Vagina (tissue), 2 donors: ENCODE measurements at regions not wholly inside any gene's neighbourhood (a gene's known extent, or its start where the extent isn't known, plus 50 kb on each side); places are given as distances from the start of the nearest gene placed in this dataset.
"Not testable (repeated sequence)": the region's sequence is repeated elsewhere in the genome, so short reads cannot be mapped to it uniquely, and the experiment has no call there.

Source experiments
- DNase-seq, 2 donors: peaks; one replicate each; pipeline ENCODE4 v3.0.0-alpha.2; 2017; ENCODE audit errors: extremely low spot score in 2 of 2
- H3K27ac ChIP-seq: fragments of 200-600 bp; sonication (generic); one replicate; pipeline ENCODE4 v1.5.1; 2019
- H3K27me3 ChIP-seq: fragments of 200-600 bp; sonication (generic); one replicate; pipeline ENCODE4 v1.5.1; 2019
- H3K36me3 ChIP-seq, 2 donors: fragments of 200-600 bp; sonication (generic); one replicate each; pipeline ENCODE4 v1.5.1; 2017 to 2019
- H3K4me1 ChIP-seq: fragments of 200-600 bp; sonication (generic); one replicate; pipeline ENCODE4 v1.5.1; 2019
- H3K4me3 ChIP-seq, 2 donors: fragments of 200-600 bp; sonication (generic); 1 replicate in 1 of 2; 2 replicates in 1 of 2; pipeline ENCODE4 v1.5.1; 2016 to 2019
- H3K9me3 ChIP-seq: fragments of 200-600 bp; sonication (generic); one replicate; pipeline ENCODE4 v1.5.1; 2019
- CTCF ChIP-seq, 3 experiments: fragments of 450-650 bp in 2 of 3; fragments of 200-600 bp in 1 of 3; sonication (generic) in 1 of 3; IDR thresholded peaks; one replicate each; pipeline ENCODE4 v1.5.1; 2017 to 2019; ENCODE audit warnings: antibody characterized with exemption in 3 of 3, mild to moderate bottlenecking in 2 of 3, moderate library complexity in 2 of 3
- POLR2A ChIP-seq, 2 donors: fragments of 450-650 bp; IDR thresholded peaks; one replicate each; pipeline ENCODE4 v1.6.1; 2017; ENCODE audit warnings: antibody characterized with exemption in 2 of 2, mild to moderate bottlenecking in 2 of 2, moderate library complexity in 2 of 2
- POLR2AphosphoS5 ChIP-seq, 2 donors: sonication (generic); formaldehyde crosslinking; IDR thresholded peaks; one replicate each; pipeline ENCODE4 v1.9.0; 2017; ENCODE audit warnings: antibody characterized with exemption in 2 of 2, mild to moderate bottlenecking in 2 of 2, low read depth in 1 of 2; ENCODE audit not compliant: insufficient read depth in 1 of 2
- intact Hi-C: fragments of 100-400 bp; cut with DNase I; formaldehyde crosslinking; loops from one replicate; pipeline ENCODE4 v1.15.1; 2023

GRCh38 chr15:92781925-92782453 is 118.1 kb upstream of the CHD2 start:
- H3K27me3 ChIP-seq = no peaks in the 10 kb centered on the region
- no peak overlapping the region for H3K27ac ChIP-seq
- no peak overlapping the region for H3K4me3 ChIP-seq
- no peak for TF ChIP-seq POLR2AphosphoS5 (IDR thresholded peaks at IDR 0.05; ENCODE audit: insufficient read depth in 1 of 2, low read depth in 1 of 2)
- no peak for TF ChIP-seq POLR2A (IDR thresholded peaks at IDR 0.05)
- no peak for TF ChIP-seq CTCF (IDR thresholded peaks at IDR 0.05)
- H3K36me3 ChIP-seq = no peaks in the 10 kb centered on the region
- no peaks in the 10 kb centered on the region for H3K9me3 ChIP-seq
- H3K4me1 ChIP-seq = no peaks in the 10 kb centered on the region
- intact Hi-C loops = no loop called here
- no peak for DNase-seq

- intact Hi-C loops = no loop called here
- Histone ChIP-seq H3K36me3 (no peaks in the 10 kb centered on the region), H3K4me1 (no peaks in the 10 kb centered on the region), H3K9me3 (no peaks in the 10 kb centered on the region), H3K27ac (no peak overlapping the region), H3K27me3 (no peaks in the 10 kb centered on the region), H3K4me3 (no peak overlapping the region)
- TF ChIP-seq CTCF (IDR thresholded peaks at IDR 0.05) = no peak
- TF ChIP-seq POLR2A (IDR thresholded peaks at IDR 0.05) = no peak
- no peak for TF ChIP-seq POLR2AphosphoS5 (IDR thresholded peaks at IDR 0.05; ENCODE audit: insufficient read depth in 1 of 2, low read depth in 1 of 2)
- DNase-seq = no peak
Measured at GRCh38 chr15:92787116-92787515, 113.0 kb upstream of the CHD2 start.

- Histone ChIP-seq H3K27me3 (no peaks in the 10 kb centered on the region), H3K4me1 (no peaks in the 10 kb centered on the region), H3K9me3 (no peaks in the 10 kb centered on the region), H3K36me3 (no peaks in the 10 kb centered on the region), H3K4me3 (no peak overlapping the region), H3K27ac (no peak overlapping the region)
- no peak for DNase-seq
- no peak for TF ChIP-seq CTCF (IDR thresholded peaks at IDR 0.05)
- no peak for TF ChIP-seq POLR2A (IDR thresholded peaks at IDR 0.05)
- no peak for TF ChIP-seq POLR2AphosphoS5 (IDR thresholded peaks at IDR 0.05; ENCODE audit: insufficient read depth in 1 of 2, low read depth in 1 of 2)
- intact Hi-C loops = no loop called here
Measured at GRCh38 chr15:92788196-92788595, 111.9 kb upstream of the CHD2 start.

GRCh38 chr15:92788793-92789192 is 111.3 kb upstream of the CHD2 start:
- H3K27ac ChIP-seq, H3K36me3 ChIP-seq, intact Hi-C loops, H3K4me3 ChIP-seq, H3K4me1 ChIP-seq, H3K9me3 ChIP-seq, DNase-seq, H3K27me3 ChIP-seq: not testable (repeated sequence)

- Histone ChIP-seq H3K4me3 (no peak overlapping the region), H3K9me3 (no peaks in the 10 kb centered on the region), H3K36me3 (no peaks in the 10 kb centered on the region), H3K27me3 (no peaks in the 10 kb centered on the region), H3K27ac (no peak overlapping the region), H3K4me1 (peaks cover 6% of the 10 kb centered on the region)
- intact Hi-C loops = no loop called here
- no peak for DNase-seq
- TF ChIP-seq POLR2A (IDR thresholded peaks at IDR 0.05) (no peak), CTCF (IDR thresholded peaks at IDR 0.05) (no peak), POLR2AphosphoS5 (IDR thresholded peaks at IDR 0.05; ENCODE audit: insufficient read depth in 1 of 2, low read depth in 1 of 2) (no peak)
Measured at GRCh38 chr15:92796161-92796611, 103.9 kb upstream of the CHD2 start.
